HTR-8/SVneo (cell line): ENCODE measurements at regions not wholly inside any gene's neighbourhood (a gene's known extent, or its start where the extent isn't known, plus 50 kb on each side); places are given as distances from the start of the nearest gene placed in this dataset.
"Not testable (repeated sequence)": the region's sequence is repeated elsewhere in the genome, so short reads cannot be mapped to it uniquely, and the experiment has no call there.

Source experiments
- DNase-seq: peaks from one replicate; pipeline ENCODE4 v3.0.0; 2011; ENCODE audit warnings: low spot score, mixed read lengths; ENCODE audit not compliant: insufficient read length
- FAIRE-seq: peaks from 2 replicates; lab custom pipeline; 2011; peaks lifted over from hg19 to GRCh38; lab: Jason Lieb, UNC

DNA sequence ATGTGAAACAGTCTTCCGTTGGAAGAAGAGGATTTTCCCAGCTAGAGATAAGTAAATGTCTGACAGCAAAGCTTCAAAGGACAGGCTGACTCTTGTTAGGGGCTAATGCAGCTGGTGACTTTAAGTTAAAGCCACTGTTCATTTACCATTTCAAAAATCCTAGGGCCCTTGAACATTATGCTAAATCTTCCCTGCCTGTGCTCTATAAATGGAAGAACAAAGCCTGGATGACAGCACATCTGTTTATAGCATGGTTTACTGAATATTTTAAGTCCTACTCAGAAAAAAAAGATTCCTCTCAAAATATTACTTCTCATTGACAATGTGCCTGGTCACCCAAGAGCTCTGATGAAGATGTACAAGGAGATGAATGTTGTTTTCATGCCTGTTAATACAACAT, 255.3 kb downstream of the ADRA2A start:
- DNase-seq, FAIRE-seq: not testable (repeated sequence)

DNA sequence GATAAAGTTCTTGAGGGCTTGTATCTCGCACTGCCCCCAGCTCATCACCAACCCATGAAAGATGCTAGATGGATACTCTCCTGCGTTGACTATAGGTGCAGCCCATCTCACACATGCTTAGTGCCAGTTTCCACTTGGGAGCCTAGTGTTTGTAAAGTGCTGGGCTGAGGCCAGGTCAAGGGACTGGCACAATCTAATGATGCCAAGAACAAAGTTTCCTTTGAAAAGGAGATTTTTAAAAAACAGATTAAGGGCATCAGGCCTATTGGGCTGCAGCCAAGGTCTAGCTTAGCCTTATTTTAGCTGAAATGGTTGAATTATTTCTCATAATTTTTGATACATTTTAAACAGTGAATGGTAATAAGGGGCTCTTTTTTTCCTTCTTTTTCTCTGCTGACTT, 259.0 kb downstream of the ADRA2A start:
- no peak for DNase-seq

DNA sequence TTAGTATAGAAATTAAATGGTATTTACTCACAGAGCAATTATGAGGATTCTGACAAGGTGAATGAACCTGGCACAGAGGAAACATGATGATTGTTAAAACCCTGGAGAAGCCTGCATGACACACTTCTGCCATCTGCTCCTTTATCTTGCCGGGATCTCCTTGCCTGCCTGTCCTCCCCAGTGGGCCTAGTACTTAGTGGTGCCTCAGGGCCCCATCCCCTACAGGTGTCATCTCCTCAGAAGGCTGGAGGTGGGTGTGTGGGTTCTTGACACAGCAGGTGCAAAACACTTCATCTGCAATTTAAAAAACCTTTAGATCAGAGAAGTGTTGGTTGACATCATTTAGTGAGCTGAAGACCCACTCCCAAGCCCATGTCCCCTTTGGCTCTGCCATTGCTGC, 261.2 kb downstream of the ADRA2A start:
- no peak for FAIRE-seq
- DNase-seq, result no peak

More for the DNA sequence above, 259.0 kb downstream of the ADRA2A start:
- FAIRE-seq, result no peak

DNA sequence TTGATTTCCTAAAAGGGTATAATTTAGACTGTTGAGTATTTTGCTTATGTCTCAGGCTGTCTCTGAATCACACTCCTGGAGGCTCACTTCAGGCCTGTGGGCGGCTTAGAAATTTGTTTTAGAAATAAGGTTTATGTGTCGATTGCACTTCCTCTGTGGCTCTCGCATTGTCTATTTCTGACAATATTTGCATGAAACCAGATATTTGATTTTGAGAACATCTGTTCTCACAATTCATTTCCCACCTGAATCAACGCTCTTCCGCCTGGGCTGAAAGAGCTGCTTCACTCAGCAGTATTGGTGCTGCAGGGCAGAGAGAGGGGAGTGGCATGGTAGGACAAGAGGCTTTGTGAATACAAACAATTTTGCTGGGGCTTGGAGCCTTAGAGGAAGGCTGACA, 262.0 kb downstream of the ADRA2A start:
- FAIRE-seq, result no peak
- DNase-seq, result no peak

DNA sequence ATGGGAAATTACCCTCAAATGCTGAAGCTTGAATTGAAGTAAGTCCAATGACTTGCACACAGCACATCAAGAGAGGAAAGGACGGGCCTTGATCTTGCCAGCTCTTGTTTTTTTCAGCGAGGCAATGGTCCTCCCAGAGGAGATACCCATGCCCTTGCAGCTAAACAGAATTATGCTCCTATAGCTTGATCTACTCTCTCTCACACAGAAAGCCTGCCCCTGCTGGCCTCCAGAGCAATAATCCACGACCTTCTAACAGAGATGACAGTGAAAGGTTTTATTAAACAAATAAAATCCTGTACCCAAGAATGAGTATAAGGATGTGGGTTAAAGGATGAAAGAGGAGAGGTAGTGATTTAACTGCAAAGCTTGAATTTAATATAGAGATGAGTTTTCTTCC, 268.0 kb downstream of the ADRA2A start:
- no peak for DNase-seq
- no peak for FAIRE-seq

DNA sequence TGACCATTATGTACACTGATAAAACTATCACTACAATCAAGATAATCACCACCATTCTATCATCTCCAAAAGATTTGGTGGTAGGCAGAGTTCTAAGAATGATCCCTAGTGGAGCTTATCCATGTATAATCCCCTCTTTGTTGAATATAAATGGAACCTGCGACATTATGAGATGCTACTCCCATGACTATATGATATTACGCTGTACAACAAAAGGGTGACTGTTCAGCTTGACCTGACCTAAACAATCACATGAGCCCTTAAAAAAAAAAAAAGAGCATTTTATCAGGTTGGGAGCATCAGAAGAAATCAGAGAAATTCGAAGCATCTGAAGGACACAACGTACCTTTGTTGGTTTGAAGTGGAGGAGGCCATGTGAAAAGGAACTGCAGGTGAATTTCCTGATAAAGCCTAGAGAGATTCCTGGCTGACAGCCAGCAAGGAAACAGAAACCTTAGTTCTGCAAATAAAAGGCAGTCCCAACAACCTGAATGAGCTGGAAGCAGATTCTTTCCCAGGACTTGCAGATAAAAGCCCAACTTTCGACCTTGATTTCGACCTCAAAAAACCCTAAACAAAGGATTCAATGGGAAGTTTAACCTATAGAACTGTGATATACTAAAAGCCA, 270.7 kb downstream of the ADRA2A start:
- DNase-seq (no peak), FAIRE-seq (no peak)

DNA sequence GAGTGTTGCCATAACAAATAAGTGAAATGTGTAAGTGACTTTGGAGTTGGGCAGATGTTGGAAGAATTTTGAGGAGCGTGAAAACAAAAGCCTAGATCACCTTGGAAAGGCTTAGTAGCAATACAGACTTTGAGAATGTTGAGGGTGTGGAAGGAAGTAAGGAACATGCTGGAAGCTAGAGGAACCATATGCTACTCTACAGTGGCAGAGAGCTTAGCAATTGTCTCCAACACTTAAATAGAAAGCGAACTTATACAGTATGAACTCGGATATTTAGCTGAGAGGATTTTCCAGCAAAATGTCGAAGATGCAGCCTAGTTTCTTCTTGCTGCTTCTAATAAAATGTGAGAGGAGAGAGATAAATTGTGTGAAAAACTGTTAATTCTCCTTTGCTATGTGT, 271.2 kb downstream of the ADRA2A start:
- no peak for FAIRE-seq

DNA sequence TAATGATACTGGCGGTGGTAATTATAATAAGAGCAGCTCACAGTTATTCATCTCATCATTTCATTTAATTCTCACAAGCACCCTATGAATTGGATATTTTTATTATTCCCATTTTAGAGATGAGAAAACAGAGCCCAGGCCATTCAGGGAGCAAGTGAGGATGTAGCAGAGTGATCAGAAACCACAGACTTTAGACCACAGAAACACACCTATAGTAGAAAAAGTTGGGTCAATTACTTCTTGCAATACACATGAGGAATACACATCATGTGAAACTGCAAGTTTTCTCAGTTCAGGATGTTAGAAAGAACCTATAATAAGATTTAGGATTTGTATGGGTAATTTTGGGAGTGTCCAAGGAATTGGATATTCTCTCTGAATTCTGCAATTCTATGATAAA, 278.0 kb downstream of the ADRA2A start:
- FAIRE-seq, result no peak
- no peak for DNase-seq

More for the DNA sequence above, 271.2 kb downstream of the ADRA2A start:
- DNase-seq, result no peak

DNA sequence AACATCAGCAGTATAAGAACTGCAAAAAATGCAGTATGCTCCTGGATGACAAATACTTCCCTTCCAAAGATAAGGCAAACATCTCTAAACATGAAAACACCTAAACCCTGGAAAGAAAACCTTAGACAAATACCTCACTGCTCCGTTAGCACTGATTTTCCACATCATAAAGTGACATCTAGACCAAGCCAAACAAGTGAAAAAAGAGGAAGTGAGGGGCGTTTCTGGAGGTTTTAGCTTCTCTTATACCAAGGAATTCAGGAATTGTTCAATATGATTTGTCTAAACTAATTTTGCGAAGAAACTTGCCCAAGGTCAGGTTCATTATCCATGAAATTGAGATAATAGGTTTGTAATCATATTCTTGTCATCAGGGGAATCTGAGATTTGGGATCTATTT, 279.7 kb downstream of the ADRA2A start:
- no peak for DNase-seq
- no peak for FAIRE-seq

DNA sequence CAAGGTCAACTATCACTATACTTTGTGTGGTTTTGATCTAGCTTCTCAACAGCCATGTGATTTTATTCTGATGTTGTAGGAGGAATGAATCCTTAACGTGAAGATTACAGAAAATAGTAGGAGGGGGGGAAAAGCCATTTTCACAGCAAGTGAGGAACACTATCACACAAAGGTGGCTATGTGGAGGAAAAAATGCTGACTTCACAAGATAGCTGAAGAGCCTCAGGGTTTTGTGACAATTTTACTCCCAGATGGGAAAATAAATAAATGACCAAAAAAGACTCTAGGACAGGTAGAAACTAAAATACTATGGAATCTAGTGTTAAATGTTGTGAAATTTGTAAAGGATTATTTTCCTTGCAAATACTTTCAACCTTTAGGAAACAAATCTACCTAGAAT, 281.0 kb downstream of the ADRA2A start:
- DNase-seq (no peak), FAIRE-seq (no peak)

DNA sequence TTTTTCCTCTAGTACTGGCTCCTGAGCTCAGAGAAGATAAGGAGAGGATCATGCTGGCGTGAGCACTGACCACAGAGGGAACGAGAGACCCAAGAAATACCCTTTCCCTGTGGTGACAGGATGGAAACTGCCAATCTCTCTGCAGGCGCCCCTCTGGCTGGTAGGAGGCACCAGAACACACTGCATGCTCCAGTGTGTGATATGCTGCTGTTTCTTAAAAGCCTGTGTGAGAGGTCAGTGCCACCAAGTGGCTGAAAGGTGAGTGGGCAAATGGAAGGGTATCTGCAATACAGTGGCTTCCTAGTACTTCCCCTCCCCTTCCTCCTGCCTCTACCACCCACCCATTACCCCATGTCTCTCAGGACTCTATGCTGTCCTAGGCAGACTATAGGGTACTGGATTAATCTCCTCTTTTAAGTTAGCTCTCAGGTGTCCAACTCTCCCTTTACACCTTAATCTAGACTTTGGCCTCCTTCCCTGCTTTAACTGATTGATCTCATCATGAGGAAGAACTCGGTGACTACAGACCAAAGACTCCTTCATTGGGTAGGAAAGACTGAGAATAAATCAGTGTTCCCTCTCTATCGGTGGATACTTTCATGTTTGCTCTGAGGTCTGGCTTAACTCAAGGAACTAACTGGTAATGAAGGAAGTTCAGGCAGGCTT, 283.6 kb downstream of the ADRA2A start:
- no peak for FAIRE-seq

DNA sequence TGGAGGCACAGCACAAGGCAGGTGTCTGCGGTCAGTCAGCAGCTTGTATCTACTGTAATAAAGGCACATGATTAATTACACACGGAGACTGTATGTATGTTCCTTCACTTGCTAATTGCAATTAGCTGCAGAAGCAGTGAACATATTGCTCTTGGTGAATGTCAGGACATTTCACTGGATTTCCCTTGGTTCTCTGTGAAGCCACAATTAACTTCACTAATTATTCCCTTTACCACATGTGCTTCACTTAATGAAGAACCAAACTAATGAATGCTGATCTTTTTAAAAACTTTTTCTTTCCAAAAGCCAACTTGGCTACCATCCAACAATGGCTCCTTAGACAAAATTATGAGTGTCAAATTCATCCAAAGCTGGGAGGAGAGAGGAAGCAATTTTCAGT, 290.7 kb downstream of the ADRA2A start:
- no peak for FAIRE-seq

More for the DNA sequence above, 283.6 kb downstream of the ADRA2A start:
- DNase-seq, result peak; percentile 26

DNA sequence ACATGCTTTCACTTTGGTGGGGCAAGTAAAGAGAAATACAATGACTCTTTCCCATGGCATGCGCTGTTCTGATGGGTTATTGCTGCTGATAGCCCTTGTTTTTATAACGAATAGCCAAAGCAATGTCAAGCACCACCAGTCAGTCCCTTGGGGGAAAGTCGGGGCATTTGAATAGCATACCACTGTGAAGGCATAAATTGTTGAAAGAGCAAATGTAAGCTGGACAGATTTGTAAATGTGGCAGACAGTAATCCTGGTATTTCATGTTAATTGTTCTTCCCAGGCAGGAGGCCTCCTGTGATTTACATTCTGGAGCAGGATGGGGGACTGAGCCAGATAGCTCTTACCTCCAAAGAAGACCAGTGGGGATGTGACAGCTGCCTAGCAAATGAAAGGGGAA, 293.3 kb downstream of the ADRA2A start:
- DNase-seq (no peak), FAIRE-seq (no peak)

More for the DNA sequence above, 290.7 kb downstream of the ADRA2A start:
- DNase-seq, result no peak

DNA sequence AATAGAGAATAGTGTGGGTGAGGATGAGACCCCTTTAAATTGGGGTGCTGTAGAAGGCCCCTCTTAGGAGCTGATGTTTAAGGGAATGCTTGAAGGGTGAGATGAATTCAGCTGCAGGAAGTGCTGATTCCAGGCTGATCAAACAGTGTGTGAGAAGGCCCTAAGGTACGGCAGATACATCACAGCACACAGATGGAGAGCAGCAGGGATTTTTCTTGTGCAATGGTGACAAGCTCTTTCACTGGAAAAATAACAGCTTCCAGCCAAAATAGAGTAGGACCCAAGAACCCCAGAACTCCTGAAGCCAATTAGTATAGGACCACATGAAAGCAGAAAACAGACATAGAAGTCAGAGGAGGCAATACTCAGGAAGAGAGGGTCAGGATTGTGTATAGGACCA, 296.9 kb downstream of the ADRA2A start:
- no peak for FAIRE-seq
- no peak for DNase-seq

DNA sequence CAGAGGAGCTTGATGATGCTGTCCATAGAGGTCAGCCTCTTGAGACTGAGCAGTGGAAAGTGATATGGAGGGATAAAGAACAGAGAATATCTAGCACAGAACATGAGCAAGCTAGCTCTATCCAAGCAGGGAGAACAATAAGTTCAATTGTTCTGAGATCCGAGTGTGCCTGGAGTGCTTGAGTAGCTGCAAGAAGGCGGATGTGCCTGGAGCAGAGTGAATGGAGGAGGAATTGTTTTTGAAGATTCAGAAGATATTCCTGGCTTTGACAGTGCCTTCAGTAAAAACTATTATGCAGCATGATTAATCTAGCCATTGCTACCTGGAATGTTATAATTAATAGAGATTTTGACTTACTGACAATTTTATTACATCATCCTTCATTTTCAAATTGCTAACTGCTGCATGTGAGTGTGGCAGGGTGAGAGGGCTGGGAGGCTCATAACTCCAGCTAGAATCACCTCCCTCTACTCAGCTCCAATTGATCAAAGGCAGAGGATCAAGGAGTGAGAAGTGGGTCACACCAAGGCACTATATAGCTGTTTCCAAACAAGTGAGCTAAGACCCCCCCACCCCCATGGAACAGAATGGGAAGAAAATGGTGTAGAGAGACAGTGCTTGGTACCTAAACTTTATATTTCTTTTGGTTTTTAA, 302.8 kb downstream of the ADRA2A start:
- no peak for DNase-seq
- no peak for FAIRE-seq

DNA sequence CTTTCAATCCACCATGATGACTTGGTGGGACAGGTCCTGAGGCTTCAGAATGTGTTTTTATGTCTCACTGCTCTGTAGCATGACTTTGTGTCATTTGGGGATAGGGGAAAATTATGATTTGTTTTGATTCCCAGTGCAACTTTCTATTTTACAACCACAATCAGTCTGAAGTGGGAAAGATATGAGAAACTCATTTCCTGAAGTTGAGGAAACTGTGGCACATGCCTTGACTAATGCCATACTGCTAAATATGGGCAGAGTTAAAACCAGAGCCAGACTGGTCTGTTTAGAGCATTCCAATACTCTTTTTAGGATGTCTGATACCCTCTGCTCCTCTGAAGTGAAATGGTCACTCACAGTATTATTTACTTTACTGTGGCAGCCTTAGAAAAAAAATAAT, 307.7 kb downstream of the ADRA2A start:
- no peak for FAIRE-seq
- DNase-seq, result no peak

DNA sequence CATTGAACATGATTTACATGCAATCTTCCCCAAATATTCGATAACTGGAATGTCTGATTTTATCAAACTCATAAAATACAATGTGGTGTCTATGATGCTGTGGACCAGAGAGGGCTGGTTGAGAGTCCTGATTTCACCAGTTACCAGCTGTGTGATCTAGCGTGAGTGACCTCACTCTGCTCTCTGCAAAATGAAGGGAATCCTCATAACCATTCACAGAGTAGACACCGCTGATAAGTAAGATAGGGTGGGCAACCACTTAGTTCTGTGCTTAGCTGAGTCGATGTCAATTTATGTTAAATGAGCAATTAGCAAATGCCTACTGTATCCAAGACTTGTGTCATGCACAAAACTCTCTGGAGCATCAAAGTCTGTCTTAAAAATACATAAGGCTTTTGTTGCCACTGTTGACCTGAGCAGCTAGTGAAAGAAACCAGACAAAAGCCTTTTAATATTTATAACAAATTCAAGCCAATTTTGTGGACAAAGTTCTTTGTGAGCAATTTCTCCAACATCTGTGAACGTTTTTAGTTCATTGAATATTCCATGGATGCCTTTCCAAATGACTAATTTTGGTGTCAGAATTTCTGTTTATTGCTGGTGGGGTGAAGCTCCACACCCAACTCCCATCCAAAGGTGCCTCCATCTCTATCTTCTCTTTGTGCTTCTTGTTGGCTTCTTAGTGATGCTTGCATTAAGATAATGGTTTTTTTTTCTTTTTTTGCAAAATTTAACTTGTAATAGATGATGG, 314.2 kb downstream of the ADRA2A start:
- FAIRE-seq, result no peak
- DNase-seq, result no peak

DNA sequence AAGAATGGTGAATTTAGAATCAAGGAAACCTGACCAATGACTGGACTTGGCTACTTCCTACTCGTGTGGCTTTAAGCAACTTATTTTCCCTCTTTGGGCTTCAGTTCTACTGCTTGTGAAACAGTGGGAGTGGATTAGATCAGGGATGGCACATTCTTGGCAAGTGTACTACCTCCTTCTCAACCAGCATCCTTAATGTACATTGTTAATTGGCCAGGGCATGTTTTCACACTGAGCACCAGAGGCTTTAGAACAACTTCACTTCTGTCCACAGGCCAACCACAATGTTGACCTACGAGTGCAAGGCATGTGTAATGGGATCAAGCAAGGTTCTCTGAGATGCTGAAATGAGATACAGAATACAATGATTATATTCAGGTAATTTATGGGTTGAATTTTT, 315.3 kb downstream of the ADRA2A start:
- DNase-seq, result no peak
- no peak for FAIRE-seq

DNA sequence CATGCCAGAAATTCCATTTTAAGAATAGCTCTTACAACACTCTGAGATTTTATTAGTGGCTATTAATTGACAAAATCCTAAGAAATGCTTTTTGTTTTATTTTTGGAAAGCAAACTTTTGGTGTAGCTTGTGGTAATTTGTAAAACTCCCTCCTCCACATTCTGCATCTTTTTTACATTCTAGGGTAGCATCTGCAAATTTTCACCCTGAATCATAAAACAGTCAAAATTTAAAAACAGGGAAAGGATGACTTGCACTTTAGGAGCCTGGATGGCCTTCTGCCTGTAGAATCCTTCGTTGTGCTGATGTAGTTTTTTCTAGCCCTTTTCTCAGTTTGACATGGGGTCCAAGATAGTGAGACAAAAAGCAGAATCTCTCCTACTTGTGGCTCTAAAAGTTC, 316.1 kb downstream of the ADRA2A start:
- no peak for DNase-seq
- FAIRE-seq, result no peak

DNA sequence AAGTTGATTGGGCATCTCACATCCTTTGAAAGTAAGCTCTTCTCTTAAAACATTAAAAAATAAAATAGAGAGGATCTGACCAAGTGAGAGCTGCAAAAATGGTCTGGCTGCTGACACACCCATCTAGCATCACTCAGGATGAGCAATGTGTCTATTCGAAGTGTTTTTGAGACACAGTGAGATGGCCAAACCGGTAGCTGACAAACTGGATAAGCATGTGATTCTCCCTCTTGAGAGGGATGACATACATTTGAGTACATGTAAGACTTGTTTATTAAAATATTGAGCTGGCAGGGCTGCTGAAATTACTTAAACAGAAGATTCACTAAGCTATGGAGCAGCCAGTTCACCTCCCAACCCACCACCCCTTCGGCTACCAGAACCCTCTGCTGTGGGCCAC, 333.9 kb downstream of the ADRA2A start:
- FAIRE-seq (no peak), DNase-seq (no peak)

DNA sequence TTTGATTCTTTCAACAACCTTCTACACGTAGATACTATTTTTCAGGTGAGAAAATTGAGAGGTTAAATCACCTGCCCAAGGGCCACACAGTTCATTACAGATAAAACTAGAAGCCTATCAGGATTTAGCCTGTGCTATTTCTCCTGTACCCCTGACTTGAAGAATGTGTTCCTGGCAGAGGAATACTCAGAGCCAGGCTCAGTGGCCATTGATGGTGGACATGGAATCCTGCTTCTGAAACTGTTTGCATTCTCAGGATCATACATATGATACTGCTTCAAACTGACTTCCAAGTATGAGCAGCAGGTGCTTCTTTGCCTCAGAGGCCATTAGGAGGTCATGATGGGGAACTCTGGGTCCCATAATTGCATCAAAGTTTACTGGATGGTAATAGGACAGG, 348.6 kb downstream of the ADRA2A start:
- FAIRE-seq (no peak), DNase-seq (no peak)
